Activated CD8-positive, alpha-beta memory T cell treated with anti-CD3 and anti-CD28 coated beads for 1 hour (primary cell): ENCODE measurements at regions not wholly inside any gene's neighbourhood (a gene's known extent, or its start where the extent isn't known, plus 50 kb on each side); places are given as distances from the start of the nearest gene placed in this dataset.
"Not testable (repeated sequence)": the region's sequence is repeated elsewhere in the genome, so short reads cannot be mapped to it uniquely, and the experiment has no call there.

Source experiments
- DNase-seq, 2 donors: peaks; one replicate each; pipeline ENCODE4 v3.0.0-alpha.2; 2020; ENCODE audit warnings: low read depth in 1 of 2; ENCODE audit errors: extremely low read depth in 1 of 2

- DNase-seq = no peak
Measured at GRCh38 chr2:120513776-120514357, 167.9 kb downstream of the INHBB start.

- DNase-seq = no peak
Measured at GRCh38 chr2:120514521-120514920, 168.6 kb downstream of the INHBB start.

GRCh38 chr2:120515066-120515758 lies 169.3 kb downstream of the INHBB start:
- DNase-seq = not testable (repeated sequence)

GRCh38 chr2:120515759-120516678 lies 170.1 kb downstream of the INHBB start:
- no peak for DNase-seq

GRCh38 chr2:120516679-120517314 lies 170.9 kb downstream of the INHBB start:
- no peak for DNase-seq

GRCh38 chr2:120517751-120518469 lies 172.0 kb downstream of the INHBB start:
- no peak for DNase-seq

- no peak for DNase-seq
Measured at GRCh38 chr2:120518819-120519218, 172.9 kb downstream of the INHBB start.

GRCh38 chr2:120519469-120519868 lies 173.5 kb downstream of the INHBB start:
- DNase-seq = no peak

GRCh38 chr2:120520454-120520853 lies 174.5 kb downstream of the INHBB start:
- DNase-seq = no peak

GRCh38 chr2:120520929-120521912 lies 175.3 kb downstream of the INHBB start:
- no peak for DNase-seq

- DNase-seq = no peak
Measured at GRCh38 chr2:120522151-120522751, 176.3 kb downstream of the INHBB start.

- DNase-seq = no peak
Measured at GRCh38 chr2:120523766-120524165, 177.8 kb downstream of the INHBB start.

- no peak for DNase-seq
Measured at GRCh38 chr2:120524174-120524573, 178.2 kb downstream of the INHBB start.

GRCh38 chr2:120525056-120526046 lies 179.4 kb downstream of the INHBB start:
- no peak for DNase-seq

GRCh38 chr2:120526047-120526562 lies 180.2 kb downstream of the INHBB start:
- no peak for DNase-seq

- no peak for DNase-seq
Measured at GRCh38 chr2:120526997-120527945, 181.3 kb downstream of the INHBB start.
